IMR-90 (cell line): ENCODE measurements at regions not wholly inside any gene's neighbourhood (a gene's known extent, or its start where the extent isn't known, plus 50 kb on each side); places are given as distances from the start of the nearest gene placed in this dataset.

Experiments
- BHLHE40 ChIP-seq: fragments of 150-350 bp; IDR thresholded peaks from 2 replicates; pipeline ENCODE4 v1.6.1; 2016; ENCODE audit warnings: mild to moderate bottlenecking, low read depth, low read length
- CEBPB ChIP-seq: IDR thresholded peaks from 2 replicates; pipeline ENCODE4 v1.6.1; 2012; ENCODE audit warnings: low read depth, low read length, improper control_type of control experiment
- CHD1 ChIP-seq: IDR thresholded peaks from 2 replicates; pipeline ENCODE4 v1.6.1; 2012; ENCODE audit warnings: low read depth, low read length, improper control_type of control experiment
- FOS ChIP-seq: fragments of 150-350 bp; IDR thresholded peaks from 2 replicates; pipeline ENCODE4 v1.6.1; 2016; ENCODE audit warnings: low read depth, low read length
- MAZ ChIP-seq: IDR thresholded peaks from 2 replicates; pipeline ENCODE4 v1.6.1; 2012; ENCODE audit warnings: low read depth, mild to moderate bottlenecking, low read length, improper control_type of control experiment, moderate library complexity, borderline replicate concordance
- NFE2L2 ChIP-seq: fragments of 150-350 bp; IDR thresholded peaks from 2 replicates; pipeline ENCODE4 v1.6.1; 2016; ENCODE audit warnings: low read depth, mild to moderate bottlenecking, low read length
- POLR2A ChIP-seq: IDR thresholded peaks from 2 replicates; pipeline ENCODE4 v1.6.1; 2012; ENCODE audit warnings: mild to moderate bottlenecking, low read depth, low read length
- RAD21 ChIP-seq: IDR thresholded peaks from 2 replicates; pipeline ENCODE4 v1.6.1; 2012; ENCODE audit warnings: low read length, improper control_type of control experiment
- RCOR1 ChIP-seq: IDR thresholded peaks from 2 replicates; pipeline ENCODE4 v1.6.1; 2012; ENCODE audit warnings: mild to moderate bottlenecking, low read length, improper control_type of control experiment; ENCODE audit not compliant: insufficient replicate concordance
- RFX5 ChIP-seq: IDR thresholded peaks from 2 replicates; pipeline ENCODE4 v1.8.0; 2012; ENCODE audit warnings: low read depth, mild to moderate bottlenecking, low read length, moderate library complexity
- SMC3 ChIP-seq: fragments of 150-350 bp; IDR thresholded peaks from 2 replicates; pipeline ENCODE4 v1.6.1; 2016; ENCODE audit warnings: low read depth, mild to moderate bottlenecking, antibody characterized with exemption, low read length, moderate library complexity
- TF ChIP-seq, protein P1 (sequence below): conservative IDR thresholded peaks from 2 replicates; pipeline ENCODE4 v1.5.1; 2012; ENCODE audit warnings: mild to moderate bottlenecking, low read depth, low read length, improper control_type of control experiment
- TF ChIP-seq, protein P2 (sequence below): fragments of 150-350 bp; IDR thresholded peaks from 2 replicates; pipeline ENCODE4 v1.6.1; 2017; ENCODE audit warnings: mild to moderate bottlenecking, antibody characterized with exemption, low read length, low read depth

DNA sequence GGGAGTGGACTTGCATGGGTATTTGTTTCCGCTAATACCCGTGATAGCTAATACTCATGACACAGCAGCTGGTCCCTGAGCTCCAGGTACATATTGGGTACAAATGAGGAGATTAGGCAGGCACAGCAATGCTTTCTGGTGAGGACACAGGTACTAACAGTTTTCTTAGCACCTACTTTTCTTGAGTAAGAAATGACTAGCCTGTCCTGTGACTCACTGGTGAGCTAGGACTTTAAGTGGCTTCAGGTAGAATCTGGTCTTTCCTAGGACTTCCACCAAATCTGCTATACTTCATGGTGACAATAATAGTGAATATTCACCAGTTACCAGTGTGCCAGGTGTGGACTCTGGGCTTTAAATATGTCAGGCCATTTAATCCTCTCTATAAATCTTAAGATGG, 407.4 kb upstream of the NR3C2 start:
- TF ChIP-seq, protein P1, sequence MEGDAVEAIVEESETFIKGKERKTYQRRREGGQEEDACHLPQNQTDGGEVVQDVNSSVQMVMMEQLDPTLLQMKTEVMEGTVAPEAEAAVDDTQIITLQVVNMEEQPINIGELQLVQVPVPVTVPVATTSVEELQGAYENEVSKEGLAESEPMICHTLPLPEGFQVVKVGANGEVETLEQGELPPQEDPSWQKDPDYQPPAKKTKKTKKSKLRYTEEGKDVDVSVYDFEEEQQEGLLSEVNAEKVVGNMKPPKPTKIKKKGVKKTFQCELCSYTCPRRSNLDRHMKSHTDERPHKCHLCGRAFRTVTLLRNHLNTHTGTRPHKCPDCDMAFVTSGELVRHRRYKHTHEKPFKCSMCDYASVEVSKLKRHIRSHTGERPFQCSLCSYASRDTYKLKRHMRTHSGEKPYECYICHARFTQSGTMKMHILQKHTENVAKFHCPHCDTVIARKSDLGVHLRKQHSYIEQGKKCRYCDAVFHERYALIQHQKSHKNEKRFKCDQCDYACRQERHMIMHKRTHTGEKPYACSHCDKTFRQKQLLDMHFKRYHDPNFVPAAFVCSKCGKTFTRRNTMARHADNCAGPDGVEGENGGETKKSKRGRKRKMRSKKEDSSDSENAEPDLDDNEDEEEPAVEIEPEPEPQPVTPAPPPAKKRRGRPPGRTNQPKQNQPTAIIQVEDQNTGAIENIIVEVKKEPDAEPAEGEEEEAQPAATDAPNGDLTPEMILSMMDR = no peak
- TF ChIP-seq POLR2A (no peak), MAZ (no peak), NFE2L2 (no peak), FOS (no peak), SMC3 (no peak), CEBPB (no peak), RAD21 (no peak), RCOR1 (no peak), RFX5 (no peak), CHD1 (no peak), BHLHE40 (no peak)
- TF ChIP-seq, protein P2, sequence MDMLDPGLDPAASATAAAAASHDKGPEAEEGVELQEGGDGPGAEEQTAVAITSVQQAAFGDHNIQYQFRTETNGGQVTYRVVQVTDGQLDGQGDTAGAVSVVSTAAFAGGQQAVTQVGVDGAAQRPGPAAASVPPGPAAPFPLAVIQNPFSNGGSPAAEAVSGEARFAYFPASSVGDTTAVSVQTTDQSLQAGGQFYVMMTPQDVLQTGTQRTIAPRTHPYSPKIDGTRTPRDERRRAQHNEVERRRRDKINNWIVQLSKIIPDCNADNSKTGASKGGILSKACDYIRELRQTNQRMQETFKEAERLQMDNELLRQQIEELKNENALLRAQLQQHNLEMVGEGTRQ = no peak
